GM21423 (cell line): ENCODE measurements at regions not wholly inside any gene's neighbourhood (a gene's known extent, or its start where the extent isn't known, plus 50 kb on each side); places are given as distances from the start of the nearest gene placed in this dataset.

Source experiments
- ATAC-seq: cut with Tn5 transposase; IDR thresholded peaks from one replicate; pipeline ENCODE4 v1.9.1; 2021; ENCODE audit warnings: mild to moderate bottlenecking, moderate library complexity; ENCODE audit not compliant: unreplicated experiment

DNA sequence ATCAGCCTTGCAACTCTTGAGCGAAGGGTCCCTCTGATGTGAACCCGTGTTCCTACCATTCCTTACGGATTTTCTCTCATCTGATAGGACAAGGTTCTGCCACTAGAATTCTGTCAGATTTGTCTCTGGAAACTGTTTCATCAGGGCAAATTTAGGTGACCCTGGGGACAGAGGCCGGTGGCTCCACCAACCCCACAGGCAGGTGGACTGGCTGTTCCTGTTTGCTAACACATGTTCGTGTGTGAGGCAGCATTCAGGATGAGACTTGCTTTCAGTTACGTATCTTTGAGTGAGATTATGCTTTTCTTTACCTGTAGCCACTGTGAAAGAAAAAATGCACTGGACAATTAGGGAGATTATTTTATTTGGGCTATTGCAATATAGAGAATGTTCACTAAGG lies 449.9 kb downstream of the INHBA start:
- no peak for ATAC-seq

DNA sequence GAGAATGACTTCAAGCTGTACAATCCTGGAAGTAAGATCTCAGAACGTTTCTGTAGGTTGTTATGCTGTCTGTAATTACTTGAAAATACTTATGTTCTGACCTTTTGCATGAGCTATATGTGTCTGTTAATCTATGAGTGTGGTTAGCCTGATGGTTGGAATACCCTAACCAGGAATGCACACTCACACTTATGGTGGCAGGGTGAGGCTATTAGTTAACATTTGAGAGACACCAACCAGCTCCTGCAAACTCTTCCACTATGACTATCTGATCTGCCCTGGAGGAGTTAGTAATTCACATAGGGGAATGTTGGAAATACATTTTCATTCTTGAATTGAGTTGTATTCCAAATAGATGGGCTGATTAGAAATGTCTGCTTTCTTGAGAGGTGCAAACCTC lies 450.3 kb downstream of the INHBA start:
- ATAC-seq, result no peak

DNA sequence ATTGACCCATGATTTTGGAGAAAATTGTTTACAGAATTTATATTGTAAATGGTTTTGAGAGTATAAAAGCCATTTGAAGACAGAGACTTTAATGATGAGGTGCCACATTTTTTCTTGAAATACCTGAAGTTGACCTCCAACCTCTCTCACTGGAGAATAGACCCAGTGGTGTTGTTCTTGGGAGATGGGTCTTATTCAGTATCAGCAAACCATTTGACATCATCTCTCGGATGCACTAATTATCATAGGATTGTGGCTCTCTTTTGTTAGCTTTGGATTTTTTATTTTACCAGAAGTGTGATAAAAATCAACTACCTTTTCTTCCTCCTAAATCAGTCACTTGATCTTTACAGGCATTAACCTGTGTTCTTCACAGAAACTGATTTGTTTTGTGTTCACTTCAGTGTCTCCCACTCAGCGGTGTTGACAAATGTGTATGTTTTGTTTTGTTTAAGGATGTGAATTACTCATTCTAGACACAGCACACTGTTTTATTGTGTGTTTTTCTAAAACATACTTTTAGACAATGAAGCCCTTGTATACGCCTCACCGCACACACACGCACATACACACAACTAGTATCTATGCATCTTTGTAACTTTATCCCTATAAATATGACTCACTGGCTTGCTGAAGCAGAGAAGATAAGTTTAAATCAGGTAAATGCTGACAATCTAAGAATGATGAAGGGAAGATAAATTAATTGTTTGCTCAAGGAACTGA lies 455.6 kb downstream of the INHBA start:
- ATAC-seq, result no peak

DNA sequence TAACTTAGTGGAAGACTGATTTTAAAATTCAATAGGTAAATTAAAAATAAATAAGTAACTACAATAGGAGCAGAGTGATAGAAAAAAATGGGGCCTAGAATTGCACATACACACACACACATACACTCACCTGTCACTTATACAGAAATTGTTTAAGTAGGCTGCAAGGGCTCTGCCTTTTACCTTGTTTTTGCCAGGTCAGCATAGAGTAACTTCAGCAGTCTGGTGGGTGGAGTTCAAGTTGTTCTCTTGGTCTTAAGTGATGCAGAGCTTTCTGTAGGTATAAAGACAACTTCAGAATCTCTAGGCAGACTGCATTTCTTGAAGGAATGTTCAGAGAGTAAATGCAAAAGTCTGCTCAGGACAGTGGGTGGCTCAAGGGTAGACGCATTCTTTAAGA lies 457.0 kb downstream of the INHBA start:
- ATAC-seq, result no peak

DNA sequence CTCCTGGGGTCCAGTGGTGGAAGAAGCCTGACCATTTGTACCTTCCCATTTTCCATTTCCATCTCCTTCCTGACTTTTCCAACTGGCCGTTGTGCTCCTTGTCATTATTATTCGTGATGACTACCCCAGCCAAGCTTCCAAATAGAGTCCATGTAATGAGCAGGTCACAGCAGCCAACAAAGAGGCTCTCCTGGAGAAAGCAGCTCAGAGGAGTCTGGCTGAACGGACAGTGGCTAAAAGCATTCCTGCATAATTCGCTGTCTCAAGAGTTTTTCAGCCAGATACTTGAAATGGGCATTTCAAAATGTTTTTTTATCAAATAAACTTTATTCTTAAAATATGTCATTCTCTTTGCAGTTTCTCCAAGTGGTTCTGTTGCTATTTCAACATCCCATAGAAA lies 458.6 kb downstream of the INHBA start:
- ATAC-seq, result no peak

DNA sequence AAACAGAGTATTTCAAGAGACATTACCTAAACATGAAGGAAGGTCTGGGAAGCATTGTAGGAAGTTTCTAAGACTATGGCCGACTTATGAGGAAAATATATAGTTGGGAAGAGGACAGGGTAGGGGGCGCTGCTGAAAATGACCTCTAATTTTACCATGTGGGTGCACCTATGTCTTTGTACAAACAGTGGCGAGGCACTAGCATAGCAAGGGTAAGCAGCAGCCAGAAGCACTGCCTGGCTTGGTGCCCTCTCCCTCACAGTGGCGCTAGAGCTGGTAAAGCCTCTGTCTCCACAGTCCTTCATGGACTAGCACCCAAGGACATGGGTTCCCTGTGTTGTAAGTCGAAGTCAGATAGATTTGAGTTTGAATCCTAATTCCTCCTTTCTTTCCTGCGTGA lies 461.2 kb downstream of the INHBA start:
- ATAC-seq, result no peak

DNA sequence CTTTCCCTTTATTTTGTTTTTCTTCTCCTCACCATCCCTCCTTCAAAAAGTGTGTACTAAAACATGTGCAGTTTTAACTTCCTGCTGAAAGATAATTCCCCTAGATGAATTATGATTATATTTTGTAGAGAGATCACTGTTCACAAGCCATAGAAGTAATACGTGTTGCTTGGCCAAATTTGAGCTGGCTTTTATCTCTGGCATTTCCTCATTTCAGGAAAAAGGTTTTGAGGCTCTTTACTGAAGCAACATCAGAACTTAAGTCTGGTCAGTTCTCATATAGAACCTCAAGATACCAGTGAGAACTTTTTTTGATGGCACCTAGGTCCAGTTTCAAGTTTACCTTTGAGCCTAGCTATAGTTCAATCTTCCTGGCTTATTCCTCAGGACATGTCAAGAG lies 463.3 kb downstream of the INHBA start:
- ATAC-seq, result no peak

DNA sequence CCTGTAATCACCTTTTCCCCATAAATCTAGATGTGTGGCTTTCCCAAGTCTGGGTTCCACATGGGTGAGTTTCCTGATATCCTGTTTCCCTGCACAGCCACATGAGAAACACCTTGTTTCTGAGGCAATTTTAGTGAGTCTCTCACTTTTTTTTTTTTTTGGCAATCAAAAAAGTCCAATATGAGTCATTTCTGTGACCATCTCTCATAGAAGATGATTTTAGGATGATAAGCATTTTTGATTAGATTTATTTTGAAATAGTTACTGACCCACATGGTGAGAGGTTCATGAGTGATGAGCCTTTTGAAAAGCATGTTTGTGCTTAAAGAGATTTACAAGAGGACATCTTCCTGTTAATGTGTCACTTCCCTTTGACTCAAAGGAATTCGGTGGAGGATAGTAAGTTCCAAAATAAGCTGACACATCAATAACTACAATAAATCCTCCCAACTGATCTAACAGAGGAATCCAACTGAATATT lies 464.0 kb downstream of the INHBA start:
- ATAC-seq, result no peak

DNA sequence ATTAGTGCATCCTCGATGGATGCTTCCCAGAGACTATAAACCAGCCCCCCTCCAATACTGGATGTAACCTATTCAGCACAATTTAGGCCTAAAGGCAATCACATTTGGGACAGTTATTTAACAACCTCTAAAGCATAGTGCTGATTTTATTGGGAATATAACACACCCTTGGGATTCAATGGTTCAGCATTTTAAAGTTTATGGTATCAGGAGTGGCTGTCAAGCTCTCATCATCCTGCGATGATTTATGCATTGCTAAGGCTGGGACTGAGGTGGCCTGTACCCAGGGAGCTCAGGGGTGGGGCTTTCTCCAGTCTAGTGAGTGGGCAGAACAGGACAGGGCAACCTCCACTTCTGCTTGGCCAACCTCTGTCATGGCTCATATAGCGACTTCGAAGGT lies 464.9 kb downstream of the INHBA start:
- no peak for ATAC-seq

DNA sequence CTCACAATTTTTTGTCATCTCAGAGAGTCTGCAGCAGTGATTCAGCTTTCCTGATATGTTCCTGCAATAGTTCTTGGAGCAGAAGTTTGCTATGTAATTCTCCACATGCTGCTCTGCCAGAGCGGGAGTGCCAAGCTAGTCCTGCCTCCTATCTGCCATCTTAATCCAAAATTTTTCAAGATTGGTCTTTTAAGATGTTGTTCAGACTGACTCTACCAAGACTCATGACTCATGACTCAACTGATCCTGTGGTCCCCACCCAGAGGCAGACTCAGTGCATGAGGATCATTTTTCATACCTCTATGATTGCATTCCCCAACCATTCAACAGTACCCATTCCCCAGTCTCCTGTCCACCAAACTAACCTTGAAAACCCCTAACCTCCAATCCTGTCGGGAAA lies 470.8 kb downstream of the INHBA start:
- no peak for ATAC-seq

DNA sequence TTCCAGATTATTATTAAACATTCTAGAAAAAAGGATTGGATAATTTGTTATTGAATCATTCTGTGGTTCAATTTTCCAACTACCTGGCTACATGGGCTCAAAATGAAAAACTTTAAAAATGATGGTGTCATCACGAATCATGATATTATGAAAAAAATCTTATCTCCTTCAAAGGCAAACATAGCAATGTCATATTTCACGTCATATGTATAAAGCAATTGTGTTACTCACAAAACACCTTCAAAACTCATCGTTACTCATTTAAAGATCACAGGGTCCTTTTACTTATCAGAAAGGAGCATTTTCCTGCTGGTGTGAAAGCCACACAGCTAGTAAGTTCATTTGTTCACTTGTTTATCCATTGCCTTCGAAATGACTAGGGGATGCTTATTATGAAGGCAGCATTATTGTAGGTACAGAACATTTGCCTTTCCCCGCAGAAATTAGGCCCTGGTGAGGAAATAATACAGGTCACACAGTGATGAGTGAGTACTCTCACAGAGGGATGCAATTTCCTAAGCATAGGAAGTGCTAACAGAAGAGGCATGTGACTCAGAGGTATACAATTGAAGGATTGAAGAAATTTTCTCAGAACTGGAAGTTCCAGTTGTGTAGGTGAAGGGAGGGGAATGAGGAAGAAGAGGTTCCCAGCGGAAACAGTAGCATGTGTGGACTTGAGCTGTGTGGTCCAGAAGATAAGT lies 478.7 kb downstream of the INHBA start:
- no peak for ATAC-seq

DNA sequence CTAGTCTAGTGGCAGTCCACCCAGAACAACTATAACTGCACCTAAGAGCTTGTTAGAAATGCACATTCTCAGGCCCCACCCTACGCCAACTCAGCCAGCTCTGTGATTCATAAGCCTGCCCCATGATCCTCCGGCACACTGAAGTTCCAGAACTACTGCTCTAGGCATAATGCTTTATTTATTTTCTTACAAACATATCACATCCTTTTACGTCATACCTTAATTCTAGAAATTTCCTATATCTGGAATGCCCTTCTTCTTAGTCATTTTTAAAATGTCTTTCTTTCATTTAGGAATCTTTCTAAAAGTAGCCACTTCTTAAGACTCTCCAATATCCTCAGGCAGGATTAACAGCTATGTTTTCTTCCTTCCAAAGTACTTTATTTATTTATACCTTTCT lies 480.1 kb downstream of the INHBA start:
- ATAC-seq, result no peak

DNA sequence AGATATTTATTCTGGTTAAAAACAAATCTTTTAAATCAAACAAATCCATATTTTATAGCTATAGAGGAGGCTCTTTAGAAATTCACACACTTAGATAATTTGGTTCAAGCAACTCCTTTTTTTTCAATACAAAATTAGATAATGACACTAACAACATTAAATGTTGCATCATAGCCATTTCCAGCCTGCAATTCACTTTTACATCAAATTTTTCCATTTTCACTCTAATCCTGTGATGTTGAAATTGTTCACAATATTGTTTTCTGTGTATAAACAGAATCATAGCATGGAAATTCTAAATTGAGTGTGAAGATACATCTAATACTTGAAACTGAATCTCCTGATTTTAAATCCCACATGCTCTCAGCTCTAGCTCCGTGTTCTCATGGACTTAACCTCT lies 482.6 kb downstream of the INHBA start:
- no peak for ATAC-seq

DNA sequence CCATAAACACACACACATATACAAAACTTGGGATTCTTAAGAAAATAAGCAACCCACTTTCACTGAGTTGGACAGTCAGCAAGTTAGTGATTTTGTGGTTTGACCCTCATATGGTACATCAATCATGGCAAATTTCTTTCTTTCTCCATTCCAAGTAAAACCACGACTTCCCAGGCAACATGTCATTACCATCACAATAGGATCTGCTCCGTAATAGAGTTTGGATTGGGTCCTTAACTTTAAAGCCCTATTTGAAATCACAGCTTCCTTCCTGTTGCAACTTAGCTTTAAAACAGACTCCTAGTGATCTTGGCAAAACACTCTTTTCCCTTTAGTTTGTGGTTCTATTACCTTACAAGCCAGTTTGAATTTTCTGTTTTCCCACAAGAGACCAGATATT lies 483.6 kb downstream of the INHBA start:
- no peak for ATAC-seq

DNA sequence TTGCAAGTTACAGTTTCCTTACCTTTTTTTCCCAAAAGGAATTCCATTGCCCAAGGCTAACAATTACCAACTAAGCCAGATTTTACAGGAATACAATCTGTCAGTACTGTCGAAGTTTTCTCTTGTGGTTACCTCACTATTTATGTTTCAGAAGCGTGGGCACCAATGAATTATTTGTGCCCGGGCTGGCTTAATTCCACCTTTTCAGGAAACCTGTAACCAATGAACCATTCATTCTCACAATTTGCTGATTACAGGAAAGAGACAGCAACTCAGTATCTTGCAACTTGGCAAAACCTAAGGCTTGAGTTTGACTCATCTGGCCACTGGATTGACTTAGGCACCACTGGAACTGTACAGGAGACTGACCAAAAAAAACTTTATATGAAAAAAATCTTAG lies 485.6 kb downstream of the INHBA start:
- ATAC-seq, result no peak

DNA sequence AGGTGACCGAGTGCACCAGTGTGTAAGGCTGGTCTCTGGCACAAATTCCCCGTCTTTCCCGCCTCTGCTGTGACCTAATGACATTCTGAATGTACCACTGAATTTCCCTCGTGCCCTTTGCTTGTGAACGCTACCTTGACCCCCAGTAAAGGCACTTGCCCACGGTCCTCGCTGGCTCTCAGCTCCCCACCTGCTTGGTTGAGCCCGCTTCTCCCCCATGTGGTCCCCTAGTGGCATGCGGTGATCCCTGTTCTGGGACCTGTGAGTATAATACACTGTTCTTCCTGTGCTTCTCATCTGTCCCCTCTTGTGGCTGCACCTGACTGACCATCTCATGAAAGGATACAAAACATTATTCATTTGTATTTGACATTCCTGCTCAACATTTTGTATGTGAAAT lies 495.7 kb downstream of the INHBA start:
- ATAC-seq, result no peak

DNA sequence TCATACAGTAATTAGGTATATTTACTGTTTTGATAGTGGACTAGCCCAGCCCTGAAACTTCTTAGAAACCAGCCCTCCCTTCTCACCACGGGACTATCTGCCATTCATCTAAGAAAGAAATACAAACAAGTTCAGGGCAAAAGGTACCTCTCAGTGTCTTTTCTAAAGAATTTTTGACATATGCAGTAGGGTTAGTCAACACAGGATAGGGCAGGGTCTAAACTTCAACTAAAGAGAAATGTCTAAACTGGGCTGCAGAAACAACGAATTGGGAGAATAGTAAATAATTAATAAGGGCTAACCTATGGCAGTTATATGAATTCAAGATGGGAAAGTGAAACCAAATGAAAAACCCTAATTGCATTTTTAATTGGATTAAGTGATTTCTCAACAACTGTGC lies 496.6 kb downstream of the INHBA start:
- peak; percentile 34 for ATAC-seq

DNA sequence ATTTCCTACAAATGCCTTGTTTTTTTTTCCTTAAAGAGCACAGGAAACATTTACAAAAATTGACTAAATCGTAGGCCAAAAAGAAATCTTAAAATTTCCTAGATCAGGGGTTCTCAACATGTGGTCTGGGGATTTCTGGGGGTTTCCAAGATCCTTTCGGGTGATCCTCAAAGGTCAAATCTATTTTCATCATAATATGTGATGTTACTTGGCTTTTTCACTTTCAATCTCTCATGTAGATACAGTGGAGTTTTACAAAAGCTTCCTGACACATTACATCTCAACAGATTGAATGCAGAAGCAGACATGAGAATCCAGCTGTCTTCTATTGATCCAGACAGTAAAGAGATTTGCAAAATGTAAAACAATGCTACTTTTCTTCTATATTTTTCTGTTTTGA lies 497.3 kb downstream of the INHBA start:
- peak; percentile 84 for ATAC-seq

DNA sequence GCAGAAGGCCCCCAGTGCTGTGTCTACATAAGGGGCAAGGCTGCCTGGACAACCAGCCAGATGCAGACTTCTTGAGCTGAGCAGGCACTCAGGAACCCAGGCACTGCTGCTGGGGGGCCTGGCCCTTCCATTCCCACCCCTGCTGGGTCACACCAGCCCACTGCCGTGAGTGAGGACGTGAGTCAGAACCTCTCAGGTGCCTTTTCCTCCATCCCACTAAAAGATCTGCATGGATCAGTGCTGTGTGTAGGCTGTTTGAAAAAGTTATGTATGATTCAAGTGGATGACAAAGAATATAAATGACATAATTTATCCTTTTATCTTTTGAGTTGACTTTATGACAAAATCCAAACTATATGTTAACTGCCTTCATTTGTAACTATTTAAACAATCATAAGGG lies 499.3 kb downstream of the INHBA start:
- ATAC-seq, result no peak

DNA sequence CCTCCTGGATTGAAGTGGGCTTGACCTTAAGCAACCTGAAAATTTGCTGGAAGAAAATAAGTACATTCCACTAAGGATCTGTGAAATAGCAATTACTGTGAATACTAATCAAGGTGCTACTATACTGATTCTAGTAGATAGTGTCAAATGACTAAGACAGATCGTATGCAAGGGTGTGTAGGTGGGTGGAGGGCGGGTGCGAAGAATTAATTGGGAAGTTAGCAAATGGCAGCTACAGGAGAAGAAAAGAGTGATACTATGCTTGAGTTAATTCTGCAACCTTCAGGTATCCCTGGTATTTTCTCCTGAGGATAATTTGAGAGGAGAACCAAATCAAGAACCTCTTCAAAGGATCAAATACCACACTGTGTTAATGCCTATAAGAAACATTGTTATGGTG lies 501.9 kb downstream of the INHBA start:
- no peak for ATAC-seq

DNA sequence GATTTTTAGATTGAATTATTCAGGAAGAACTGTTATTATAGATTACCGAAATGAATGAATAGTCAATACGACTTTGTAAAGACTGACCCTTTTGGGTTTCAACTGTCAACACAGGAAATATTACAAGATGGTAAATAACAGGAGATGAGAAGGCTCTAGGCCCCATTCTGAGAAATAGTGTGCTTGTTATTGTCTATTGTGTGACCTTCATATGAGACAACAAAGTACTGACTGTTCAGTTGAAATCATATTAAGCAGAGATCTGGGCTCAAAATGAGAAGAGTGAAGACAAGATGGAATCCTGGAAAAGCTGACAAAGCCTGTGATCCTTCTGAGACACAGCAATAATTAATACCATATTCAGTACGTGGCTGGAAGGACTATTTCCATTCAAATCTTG lies 503.8 kb downstream of the INHBA start:
- ATAC-seq, result no peak

DNA sequence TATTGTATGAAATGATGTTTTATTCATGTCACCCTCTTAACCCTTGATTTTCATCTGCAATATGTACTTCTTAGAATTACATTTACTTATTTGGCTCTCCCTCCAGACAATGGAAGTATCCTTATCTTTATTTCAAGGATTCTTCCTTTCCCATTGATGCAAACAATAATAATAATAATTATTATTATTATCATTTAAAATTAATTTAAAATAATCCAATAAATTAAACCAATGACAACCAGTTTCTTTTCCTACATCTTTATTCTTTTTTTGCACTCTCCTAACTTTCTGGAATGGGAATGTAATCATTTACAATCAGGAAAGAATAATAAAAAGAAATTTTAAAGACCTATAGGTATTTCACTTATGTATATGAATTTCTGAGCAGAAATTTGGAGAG lies 504.4 kb downstream of the INHBA start:
- ATAC-seq, result no peak

DNA sequence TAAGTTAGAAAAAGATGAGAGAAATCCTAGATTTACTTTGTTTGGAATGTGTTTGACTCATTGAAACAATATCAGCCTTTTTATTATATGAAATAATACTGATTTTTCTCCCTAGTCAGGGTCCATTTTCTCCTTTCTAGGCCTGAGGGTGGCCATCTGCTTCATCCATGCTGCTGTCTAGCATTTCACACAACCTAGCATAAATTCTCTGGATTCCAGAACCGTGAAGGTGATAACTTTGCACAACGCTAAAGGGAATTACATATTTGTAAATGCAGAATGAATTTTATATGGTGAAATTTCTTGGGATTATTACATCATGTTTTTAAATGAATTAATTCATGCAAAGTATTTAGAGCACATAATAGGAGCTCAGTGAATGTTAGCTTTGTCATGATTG lies 505.1 kb downstream of the INHBA start:
- no peak for ATAC-seq
